ENCODE measurements at regions not wholly inside any gene's neighbourhood (a gene's known extent, or its start where the extent isn't known, plus 50 kb on each side); places are given as distances from the start of the nearest gene placed in this dataset.

- no peaks in the 10 kb centered on the region for H3K9me3 ChIP-seq
- TF ChIP-seq POLR2A (IDR thresholded peaks at IDR 0.05) (no peak), CTCF (IDR thresholded peaks at IDR 0.05) (no peak)
- DNase-seq = no peak
- no peaks in the 10 kb centered on the region for H3K27me3 ChIP-seq
- no peaks in the 10 kb centered on the region for H3K4me1 ChIP-seq
- 35 to 53% methylated on average over 3 of the region's 3 CpGs for WGBS, 2 donors
- no peak overlapping the region for H3K4me3 ChIP-seq (replicated peaks in 1 of 3)
- H3K27ac ChIP-seq = no peak overlapping the region
- intact Hi-C loops (cut with DNase I) = no loop called here
- H3K36me3 ChIP-seq = no peaks in the 10 kb centered on the region
These were observed 989.0 kb downstream of the CDH11 start for GRCh38 chr16:64132759-64133361.

DNA sequence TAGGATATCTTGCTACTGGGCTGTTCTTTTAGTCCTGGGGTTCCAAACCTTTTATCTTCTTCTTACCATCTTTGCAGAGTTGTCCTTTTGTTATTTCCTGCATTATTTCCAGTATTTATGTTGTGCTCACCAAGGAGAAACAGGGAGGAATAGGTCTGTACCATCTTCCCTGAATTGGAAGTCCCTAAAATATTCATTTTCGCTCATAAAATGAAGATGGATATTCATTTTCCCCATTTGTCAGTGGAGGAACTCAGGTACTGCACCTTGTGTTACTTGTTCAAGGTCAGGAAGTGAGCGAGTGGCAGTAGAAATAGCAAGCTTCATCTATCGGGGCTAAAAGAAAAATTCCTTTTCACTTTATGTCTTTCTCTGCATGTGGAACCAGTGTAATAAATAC, 989.7 kb downstream of the CDH11 start:
- 82 to 87% methylated on average over 3 of the region's 3 CpGs for WGBS, 2 donors
- no peak overlapping the region for H3K4me3 ChIP-seq (replicated peaks in 1 of 3)
- no peak overlapping the region for H3K27ac ChIP-seq
- intact Hi-C loops (cut with DNase I) = no loop called here
- TF ChIP-seq CTCF (IDR thresholded peaks at IDR 0.05) = no peak
- no peak for TF ChIP-seq POLR2A (IDR thresholded peaks at IDR 0.05)
- H3K4me1 ChIP-seq = no peaks in the 10 kb centered on the region
- H3K27me3 ChIP-seq = no peaks in the 10 kb centered on the region
- no peaks in the 10 kb centered on the region for H3K9me3 ChIP-seq
- no peak for DNase-seq
- H3K36me3 ChIP-seq = no peaks in the 10 kb centered on the region

DNA sequence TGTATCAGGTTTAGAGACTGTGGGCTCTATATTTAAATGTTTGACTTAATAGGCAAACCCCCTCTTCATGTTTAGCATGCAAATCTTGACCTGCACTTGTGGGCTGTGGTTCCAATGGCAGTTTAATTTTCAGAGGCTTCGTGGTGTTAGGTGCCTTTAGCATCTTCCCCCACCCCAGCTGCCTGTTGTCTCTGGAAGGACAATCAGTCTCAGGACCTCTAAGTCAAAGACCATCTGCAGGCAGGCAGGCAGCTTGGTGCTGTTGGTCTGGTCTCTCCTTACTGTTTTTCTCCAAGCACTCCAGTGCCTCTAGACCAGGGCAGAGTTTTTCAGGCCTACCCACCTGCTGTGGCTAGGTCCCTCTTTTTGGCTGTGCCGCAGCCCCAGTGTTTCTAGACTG, 990.4 kb downstream of the CDH11 start:
- intact Hi-C loops (cut with DNase I) = no loop called here
- H3K9me3 ChIP-seq = no peaks in the 10 kb centered on the region
- TF ChIP-seq POLR2A (IDR thresholded peaks at IDR 0.05) (no peak), CTCF (IDR thresholded peaks at IDR 0.05) (no peak)
- 82 to 89% methylated on average over 2 of the region's 2 CpGs for WGBS, 2 donors
- no peaks in the 10 kb centered on the region for H3K4me1 ChIP-seq
- no peaks in the 10 kb centered on the region for H3K36me3 ChIP-seq
- H3K27ac ChIP-seq = no peak overlapping the region
- H3K27me3 ChIP-seq = no peaks in the 10 kb centered on the region
- no peak for DNase-seq
- no peak overlapping the region for H3K4me3 ChIP-seq (replicated peaks in 1 of 3)

DNA sequence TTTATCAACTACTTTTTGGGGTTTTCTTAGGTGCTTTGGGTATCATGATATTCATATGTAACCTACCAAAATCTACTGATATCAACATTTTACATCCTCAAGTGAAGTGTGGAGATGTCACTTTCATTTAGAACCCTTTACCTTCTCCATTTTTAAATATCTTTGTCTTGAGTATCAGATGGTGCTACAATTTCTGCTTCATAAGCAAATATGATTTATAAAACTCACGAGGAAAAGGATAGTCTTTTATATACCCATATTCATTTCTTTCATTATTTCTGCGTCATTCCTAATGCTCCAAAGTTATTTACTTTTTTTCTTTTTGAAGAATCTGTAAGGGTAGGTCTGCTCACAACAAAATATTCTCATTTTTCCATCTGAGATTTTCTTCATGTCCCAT, 991.7 kb downstream of the CDH11 start:
- TF ChIP-seq POLR2A (IDR thresholded peaks at IDR 0.05) = no peak
- no peak for TF ChIP-seq CTCF (IDR thresholded peaks at IDR 0.05)
- H3K4me3 ChIP-seq (replicated peaks in 1 of 3) = no peak overlapping the region
- H3K9me3 ChIP-seq = no peaks in the 10 kb centered on the region
- intact Hi-C loops (cut with DNase I) = no loop called here
- H3K27me3 ChIP-seq = no peaks in the 10 kb centered on the region
- no peak overlapping the region for H3K27ac ChIP-seq
- 89 to 90% methylated on average over 2 of the region's 2 CpGs for WGBS, 2 donors
- no peak for DNase-seq
- no peaks in the 10 kb centered on the region for H3K36me3 ChIP-seq
- no peaks in the 10 kb centered on the region for H3K4me1 ChIP-seq

- no peaks in the 10 kb centered on the region for H3K4me1 ChIP-seq
- intact Hi-C loops (cut with DNase I) = no loop called here
- H3K27ac ChIP-seq = no peak overlapping the region
- no peak overlapping the region for H3K4me3 ChIP-seq (replicated peaks in 1 of 3)
- no peaks in the 10 kb centered on the region for H3K27me3 ChIP-seq
- no peaks in the 10 kb centered on the region for H3K36me3 ChIP-seq
- 44 to 48% methylated on average over 2 of the region's 2 CpGs for WGBS, 2 donors
- TF ChIP-seq CTCF (IDR thresholded peaks at IDR 0.05) (no peak), POLR2A (IDR thresholded peaks at IDR 0.05) (no peak)
- no peak for DNase-seq
- H3K9me3 ChIP-seq = no peaks in the 10 kb centered on the region
These were observed 999.7 kb downstream of the CDH11 start for GRCh38 chr16:64122177-64122576.

Data from thyroid gland (tissue), 4 donors.